ENCODE measurements at regions not wholly inside any gene's neighbourhood (a gene's known extent, or its start where the extent isn't known, plus 50 kb on each side); places are given as distances from the start of the nearest gene placed in this dataset.

DNA sequence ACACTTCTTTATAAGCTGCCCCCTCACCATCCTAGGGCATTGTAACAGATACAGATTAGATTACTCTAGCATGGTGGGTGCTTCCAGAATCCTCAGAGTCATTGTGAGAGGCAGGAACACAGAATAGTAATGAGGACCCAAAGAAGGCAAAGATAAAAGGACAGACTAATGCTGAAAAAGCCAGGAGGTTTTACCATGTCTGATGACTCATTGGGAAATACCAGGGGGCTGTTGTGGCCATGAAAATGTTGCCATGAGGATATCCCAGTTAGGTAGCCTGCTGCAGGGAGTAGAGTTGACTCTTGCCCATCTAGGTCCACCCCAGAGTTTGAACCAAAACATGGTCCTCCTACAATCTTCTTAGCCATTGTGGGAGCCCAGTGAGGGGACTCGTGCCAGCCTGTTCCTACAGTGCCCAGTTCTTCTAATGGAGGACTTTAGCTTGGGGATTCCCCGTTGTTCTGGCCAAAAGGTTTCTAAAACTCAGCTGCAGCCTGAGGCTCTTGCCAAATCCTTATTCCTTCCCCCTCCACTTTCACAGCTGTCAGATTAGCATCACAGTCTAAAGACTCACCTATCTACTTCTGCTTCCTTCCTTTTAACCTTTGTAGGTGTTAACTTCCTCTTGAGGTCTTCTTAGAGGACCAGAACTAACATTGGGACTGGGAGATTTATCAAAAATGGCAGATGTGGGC, 586.0 kb upstream of the AADAT start:
- H3K4me1 ChIP-seq, result no peaks in the 10 kb centered on the region
- H3K4me3 ChIP-seq, result no peak overlapping the region
- H3K27ac ChIP-seq, result no peak overlapping the region
- DNase-seq (ENCODE audit: low spot score), result no peak
- TF ChIP-seq, protein P1, sequence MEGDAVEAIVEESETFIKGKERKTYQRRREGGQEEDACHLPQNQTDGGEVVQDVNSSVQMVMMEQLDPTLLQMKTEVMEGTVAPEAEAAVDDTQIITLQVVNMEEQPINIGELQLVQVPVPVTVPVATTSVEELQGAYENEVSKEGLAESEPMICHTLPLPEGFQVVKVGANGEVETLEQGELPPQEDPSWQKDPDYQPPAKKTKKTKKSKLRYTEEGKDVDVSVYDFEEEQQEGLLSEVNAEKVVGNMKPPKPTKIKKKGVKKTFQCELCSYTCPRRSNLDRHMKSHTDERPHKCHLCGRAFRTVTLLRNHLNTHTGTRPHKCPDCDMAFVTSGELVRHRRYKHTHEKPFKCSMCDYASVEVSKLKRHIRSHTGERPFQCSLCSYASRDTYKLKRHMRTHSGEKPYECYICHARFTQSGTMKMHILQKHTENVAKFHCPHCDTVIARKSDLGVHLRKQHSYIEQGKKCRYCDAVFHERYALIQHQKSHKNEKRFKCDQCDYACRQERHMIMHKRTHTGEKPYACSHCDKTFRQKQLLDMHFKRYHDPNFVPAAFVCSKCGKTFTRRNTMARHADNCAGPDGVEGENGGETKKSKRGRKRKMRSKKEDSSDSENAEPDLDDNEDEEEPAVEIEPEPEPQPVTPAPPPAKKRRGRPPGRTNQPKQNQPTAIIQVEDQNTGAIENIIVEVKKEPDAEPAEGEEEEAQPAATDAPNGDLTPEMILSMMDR (IDR thresholded peaks at IDR 0.05), result no peak
- no peaks in the 10 kb centered on the region for H3K9me3 ChIP-seq
- no peaks in the 10 kb centered on the region for H3K36me3 ChIP-seq
- H3K27me3 ChIP-seq, result no peaks in the 10 kb centered on the region

DNA sequence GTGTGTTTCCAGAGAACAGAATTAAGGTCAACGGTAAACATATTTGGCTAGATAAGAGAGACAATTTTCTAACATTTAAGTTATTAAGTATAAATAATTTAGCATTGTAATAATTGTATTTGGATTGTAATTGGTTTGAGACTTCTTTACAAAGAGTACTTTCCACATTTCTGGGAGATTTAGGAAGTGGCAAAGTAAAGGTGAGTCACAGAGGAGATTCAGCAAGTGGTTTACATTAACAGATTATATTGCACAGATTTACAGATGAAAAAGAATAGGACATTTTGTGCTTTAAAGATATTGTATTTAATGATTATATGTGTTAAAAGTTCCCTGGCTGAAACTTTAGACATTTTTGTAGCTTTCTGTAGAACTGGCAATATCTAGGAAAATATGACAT, 584.4 kb upstream of the AADAT start:
- no peak for DNase-seq (ENCODE audit: low spot score)
- Histone ChIP-seq H3K27ac (no peak overlapping the region), H3K4me1 (no peaks in the 10 kb centered on the region), H3K4me3 (no peak overlapping the region), H3K27me3 (no peaks in the 10 kb centered on the region), H3K36me3 (no peaks in the 10 kb centered on the region), H3K9me3 (no peaks in the 10 kb centered on the region)
- TF ChIP-seq, protein P1 (IDR thresholded peaks at IDR 0.05), result no peak

DNA sequence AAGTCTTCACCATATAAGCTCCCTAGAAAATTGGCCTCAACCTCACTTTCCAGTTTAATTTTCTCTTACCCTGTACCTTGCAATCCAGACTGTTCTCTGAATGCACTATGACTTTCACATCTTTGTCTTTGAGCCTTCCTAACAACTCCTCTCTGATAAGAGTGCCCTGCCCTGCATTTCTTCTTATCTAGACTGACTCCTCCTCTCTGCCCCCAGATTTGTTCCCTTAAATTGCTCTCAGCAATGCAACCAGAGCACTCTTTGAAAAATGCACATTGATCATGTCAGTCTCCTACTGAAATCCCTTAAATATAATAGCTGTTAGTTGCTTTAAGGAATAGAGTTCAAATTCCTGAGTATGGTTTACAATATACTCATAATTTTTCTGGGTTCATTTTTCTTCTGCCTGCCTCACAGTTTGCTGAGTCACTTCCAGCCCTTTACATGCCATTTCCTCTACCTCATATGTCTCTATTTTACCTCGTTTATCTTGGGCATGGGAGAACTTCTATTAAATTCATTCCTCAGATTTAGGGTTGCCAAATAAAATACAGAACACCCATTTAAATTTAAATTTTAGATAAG, 582.7 kb upstream of the AADAT start:
- H3K4me1 ChIP-seq, result no peaks in the 10 kb centered on the region
- DNase-seq (ENCODE audit: low spot score), result no peak
- no peaks in the 10 kb centered on the region for H3K9me3 ChIP-seq
- H3K36me3 ChIP-seq, result no peaks in the 10 kb centered on the region
- no peaks in the 10 kb centered on the region for H3K27me3 ChIP-seq
- TF ChIP-seq, protein P1 (IDR thresholded peaks at IDR 0.05), result no peak
- H3K4me3 ChIP-seq, result no peak overlapping the region
- H3K27ac ChIP-seq, result no peak overlapping the region

DNA sequence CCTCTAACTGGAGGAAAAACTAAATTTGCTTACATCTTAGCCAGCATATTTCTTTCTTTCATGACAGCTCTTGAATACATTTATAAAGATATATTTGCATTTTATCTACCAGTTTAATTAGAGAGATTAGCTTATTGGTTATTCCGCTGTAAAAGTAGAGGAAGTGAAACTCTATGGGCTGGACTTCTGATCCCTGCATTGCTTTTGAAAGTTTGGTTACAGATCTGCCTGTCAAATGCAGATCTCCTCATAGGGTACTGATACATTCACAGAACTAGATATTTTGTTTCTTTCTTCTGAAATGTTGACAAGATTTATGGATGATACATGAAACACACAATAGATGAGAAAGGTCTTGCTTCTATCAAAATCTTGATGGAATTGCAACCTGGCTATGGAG, 581.4 kb upstream of the AADAT start:
- Histone ChIP-seq H3K9me3 (no peaks in the 10 kb centered on the region), H3K4me3 (no peak overlapping the region), H3K4me1 (no peaks in the 10 kb centered on the region), H3K27ac (no peak overlapping the region), H3K27me3 (no peaks in the 10 kb centered on the region), H3K36me3 (no peaks in the 10 kb centered on the region)
- TF ChIP-seq, protein P1 (IDR thresholded peaks at IDR 0.05), result no peak
- DNase-seq (ENCODE audit: low spot score), result no peak

DNA sequence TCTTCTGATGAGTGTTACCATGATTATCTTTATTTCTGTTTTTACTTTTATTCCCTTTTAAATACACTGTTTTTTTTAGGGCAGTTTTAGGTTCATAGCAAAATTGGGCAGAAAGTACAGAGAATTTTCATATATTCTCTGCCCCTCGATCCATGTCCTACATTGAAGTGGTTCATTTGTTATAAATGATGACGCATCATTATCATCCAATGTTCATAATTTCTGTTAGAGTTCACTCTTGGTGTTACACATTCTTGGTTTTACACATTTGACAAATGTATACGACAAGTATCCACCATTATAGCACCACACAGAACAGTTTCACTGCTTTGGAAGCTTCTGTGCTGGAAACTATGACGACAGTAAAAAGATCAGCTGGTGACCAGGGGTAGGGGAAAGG, 578.1 kb upstream of the AADAT start:
- H3K4me3 ChIP-seq, result no peak overlapping the region
- no peak overlapping the region for H3K27ac ChIP-seq
- TF ChIP-seq, protein P1 (IDR thresholded peaks at IDR 0.05), result no peak
- no peaks in the 10 kb centered on the region for H3K9me3 ChIP-seq
- no peak for DNase-seq (ENCODE audit: low spot score)
- H3K4me1 ChIP-seq, result no peaks in the 10 kb centered on the region
- H3K36me3 ChIP-seq, result no peaks in the 10 kb centered on the region
- no peaks in the 10 kb centered on the region for H3K27me3 ChIP-seq

DNA sequence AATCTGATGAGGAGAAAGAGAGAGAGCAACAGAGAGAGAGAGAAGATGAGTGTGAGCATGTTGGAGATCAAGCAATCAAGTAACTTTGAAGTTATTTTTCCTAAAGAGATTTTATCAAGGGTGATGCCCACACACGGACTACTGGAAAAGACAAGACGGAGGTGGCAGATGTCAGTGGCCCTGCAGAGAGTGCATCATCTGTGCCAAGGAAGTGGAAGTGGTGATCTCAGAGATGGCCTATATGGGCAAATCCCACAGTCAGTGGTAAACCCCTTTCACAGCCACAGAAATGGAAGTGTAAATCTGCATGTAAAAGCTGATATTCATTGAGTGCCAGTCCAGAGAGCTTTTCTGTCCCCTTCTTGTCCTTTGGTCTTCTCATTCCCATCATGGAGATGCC, 577.2 kb upstream of the AADAT start:
- Histone ChIP-seq H3K9me3 (no peaks in the 10 kb centered on the region), H3K4me3 (no peak overlapping the region), H3K27me3 (no peaks in the 10 kb centered on the region), H3K4me1 (no peaks in the 10 kb centered on the region), H3K27ac (no peak overlapping the region), H3K36me3 (no peaks in the 10 kb centered on the region)
- TF ChIP-seq, protein P1 (IDR thresholded peaks at IDR 0.05), result no peak
- no peak for DNase-seq (ENCODE audit: low spot score)

Data from right atrium auricular region (tissue), 2 donors.